ENCODE measurements at regions not wholly inside any gene's neighbourhood (a gene's known extent, or its start where the extent isn't known, plus 50 kb on each side); places are given as distances from the start of the nearest gene placed in this dataset.

- TF ChIP-seq E2F4 (IDR thresholded peaks at IDR 0.05; ENCODE audit: low read depth, low read length) = no peak
- TF ChIP-seq ATF2 (IDR thresholded peaks at IDR 0.05; ENCODE audit: low read length) = no peak
- no peak for TF ChIP-seq CTCF (IDR thresholded peaks at IDR 0.05 in 2 of 3, conservative IDR thresholded peaks at IDR 0.05 in 1 of 3; ENCODE audit: control insufficient read depth in 2 of 3, extremely low read depth in 1 of 3, insufficient read depth in 1 of 3, low read depth in 3 of 3, low read length in 3 of 3)
- TF ChIP-seq HCFC1 (IDR thresholded peaks at IDR 0.05; ENCODE audit: low read length) = no peak
- TF ChIP-seq HDAC6 (IDR thresholded peaks at IDR 0.05; ENCODE audit: unreplicated experiment) = no peak
- TF ChIP-seq USF1 (IDR thresholded peaks at IDR 0.05; ENCODE audit: borderline replicate concordance, extremely low read length, insufficient read depth, low read depth, low read length) = no peak
- no peak for TF ChIP-seq FOXK2 (IDR thresholded peaks at IDR 0.05)
These were observed 73.4 kb upstream of the ATP2B1 start (continued) for GRCh38 chr12:89781946-89782550.

Data from GM12878 (cell line).